ENCODE measurements at regions not wholly inside any gene's neighbourhood (a gene's known extent, or its start where the extent isn't known, plus 50 kb on each side); places are given as distances from the start of the nearest gene placed in this dataset.

DNA sequence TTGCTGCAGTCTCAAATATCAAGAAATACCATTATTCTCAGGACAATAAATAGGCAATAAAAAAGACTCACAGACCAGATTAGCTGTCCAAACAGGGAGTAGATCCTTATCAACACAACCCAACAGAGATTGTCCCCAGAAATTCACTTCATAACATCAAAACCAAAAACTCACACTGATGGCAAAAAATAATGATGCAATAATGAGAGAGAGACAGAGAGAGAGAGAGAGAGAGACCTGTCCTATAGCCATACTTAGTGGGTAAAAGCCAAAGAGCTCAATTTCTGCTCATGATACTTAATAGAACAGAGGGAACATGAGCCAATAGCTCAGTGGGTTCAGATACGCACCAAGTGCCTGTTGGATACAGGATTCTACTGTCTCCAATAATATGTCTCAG, 244.5 kb downstream of the FAM72C start:
- CTCF ChIA-PET: no interaction called here
- POLR2A ChIA-PET: no interaction called here
- no peak for DNase-seq (ENCODE audit: extremely low spot score)

DNA sequence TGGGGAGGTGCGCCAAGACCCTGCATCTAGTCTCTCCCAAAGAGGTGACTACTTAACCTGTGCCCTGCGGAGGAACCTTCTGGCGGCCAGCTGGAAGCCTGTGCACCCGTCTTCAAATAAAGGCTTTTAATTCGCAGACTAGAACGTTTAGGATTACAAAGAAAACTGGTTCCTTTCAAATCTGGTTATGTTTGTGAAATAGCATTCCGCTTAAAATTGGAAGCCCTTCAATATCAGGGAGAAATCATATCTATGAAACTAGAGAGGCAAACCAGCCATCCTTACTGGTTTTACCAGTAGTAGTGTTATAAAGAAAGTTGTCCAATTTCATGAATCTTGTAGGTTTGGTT, 250.8 kb downstream of the FAM72C start:
- ChIA-PET POLR2A (no interaction called here), CTCF (no interaction called here)
- TF ChIP-seq ELF4 (IDR thresholded peaks at IDR 0.05): no peak
- TF ChIP-seq L3MBTL2 (conservative IDR thresholded peaks at IDR 0.05): no peak; the same call in 1 of the 2 replicates
- TF ChIP-seq HDGF (IDR thresholded peaks at IDR 0.05; ENCODE audit: borderline replicate concordance): no peak
- TF ChIP-seq TARDBP (IDR thresholded peaks at IDR 0.05): no peak
- no peak for TF ChIP-seq CTBP1 (IDR thresholded peaks at IDR 0.05; ENCODE audit: borderline replicate concordance)
- TF ChIP-seq ARNT (IDR thresholded peaks at IDR 0.05): no peak
- TF ChIP-seq, protein P1, sequence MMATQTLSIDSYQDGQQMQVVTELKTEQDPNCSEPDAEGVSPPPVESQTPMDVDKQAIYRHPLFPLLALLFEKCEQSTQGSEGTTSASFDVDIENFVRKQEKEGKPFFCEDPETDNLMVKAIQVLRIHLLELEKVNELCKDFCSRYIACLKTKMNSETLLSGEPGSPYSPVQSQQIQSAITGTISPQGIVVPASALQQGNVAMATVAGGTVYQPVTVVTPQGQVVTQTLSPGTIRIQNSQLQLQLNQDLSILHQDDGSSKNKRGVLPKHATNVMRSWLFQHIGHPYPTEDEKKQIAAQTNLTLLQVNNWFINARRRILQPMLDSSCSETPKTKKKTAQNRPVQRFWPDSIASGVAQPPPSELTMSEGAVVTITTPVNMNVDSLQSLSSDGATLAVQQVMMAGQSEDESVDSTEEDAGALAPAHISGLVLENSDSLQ (IDR thresholded peaks at IDR 0.05): no peak
- TF ChIP-seq FOXM1 (IDR thresholded peaks at IDR 0.05; ENCODE audit: borderline replicate concordance): no peak
- no peak for TF ChIP-seq BHLHE40 (IDR thresholded peaks at IDR 0.05; ENCODE audit: borderline replicate concordance)
- TF ChIP-seq FOXK2 (IDR thresholded peaks at IDR 0.05): no peak
- no peak for TF ChIP-seq LEF1 (IDR thresholded peaks at IDR 0.05; ENCODE audit: borderline replicate concordance)
- TF ChIP-seq SUZ12 (IDR thresholded peaks at IDR 0.05): no peak
- TF ChIP-seq NFRKB (IDR thresholded peaks at IDR 0.05): no peak
- TF ChIP-seq ZNF384 (IDR thresholded peaks at IDR 0.05): no peak
- no peak for DNase-seq (ENCODE audit: extremely low spot score)

More for the DNA sequence above, 244.5 kb downstream of the FAM72C start:
- TF ChIP-seq LEF1 (IDR thresholded peaks at IDR 0.05; ENCODE audit: borderline replicate concordance) (no peak), L3MBTL2 (conservative IDR thresholded peaks at IDR 0.05) (no peak), TARDBP (IDR thresholded peaks at IDR 0.05) (no peak), SP1 (IDR thresholded peaks at IDR 0.05) (no peak), FOXM1 (IDR thresholded peaks at IDR 0.05; ENCODE audit: borderline replicate concordance) (no peak), HDGF (IDR thresholded peaks at IDR 0.05; ENCODE audit: borderline replicate concordance) (no peak), SUZ12 (IDR thresholded peaks at IDR 0.05) (no peak), ZNF384 (IDR thresholded peaks at IDR 0.05) (no peak), ARNT (IDR thresholded peaks at IDR 0.05) (no peak), FOXA1 (IDR thresholded peaks at IDR 0.05) (no peak), CTBP1 (IDR thresholded peaks at IDR 0.05; ENCODE audit: borderline replicate concordance) (no peak), FOXK2 (IDR thresholded peaks at IDR 0.05) (no peak), BHLHE40 (IDR thresholded peaks at IDR 0.05; ENCODE audit: borderline replicate concordance) (no peak), NFRKB (IDR thresholded peaks at IDR 0.05) (no peak), ELF4 (IDR thresholded peaks at IDR 0.05) (no peak)
- TF ChIP-seq, protein P1 (IDR thresholded peaks at IDR 0.05): no peak

DNA sequence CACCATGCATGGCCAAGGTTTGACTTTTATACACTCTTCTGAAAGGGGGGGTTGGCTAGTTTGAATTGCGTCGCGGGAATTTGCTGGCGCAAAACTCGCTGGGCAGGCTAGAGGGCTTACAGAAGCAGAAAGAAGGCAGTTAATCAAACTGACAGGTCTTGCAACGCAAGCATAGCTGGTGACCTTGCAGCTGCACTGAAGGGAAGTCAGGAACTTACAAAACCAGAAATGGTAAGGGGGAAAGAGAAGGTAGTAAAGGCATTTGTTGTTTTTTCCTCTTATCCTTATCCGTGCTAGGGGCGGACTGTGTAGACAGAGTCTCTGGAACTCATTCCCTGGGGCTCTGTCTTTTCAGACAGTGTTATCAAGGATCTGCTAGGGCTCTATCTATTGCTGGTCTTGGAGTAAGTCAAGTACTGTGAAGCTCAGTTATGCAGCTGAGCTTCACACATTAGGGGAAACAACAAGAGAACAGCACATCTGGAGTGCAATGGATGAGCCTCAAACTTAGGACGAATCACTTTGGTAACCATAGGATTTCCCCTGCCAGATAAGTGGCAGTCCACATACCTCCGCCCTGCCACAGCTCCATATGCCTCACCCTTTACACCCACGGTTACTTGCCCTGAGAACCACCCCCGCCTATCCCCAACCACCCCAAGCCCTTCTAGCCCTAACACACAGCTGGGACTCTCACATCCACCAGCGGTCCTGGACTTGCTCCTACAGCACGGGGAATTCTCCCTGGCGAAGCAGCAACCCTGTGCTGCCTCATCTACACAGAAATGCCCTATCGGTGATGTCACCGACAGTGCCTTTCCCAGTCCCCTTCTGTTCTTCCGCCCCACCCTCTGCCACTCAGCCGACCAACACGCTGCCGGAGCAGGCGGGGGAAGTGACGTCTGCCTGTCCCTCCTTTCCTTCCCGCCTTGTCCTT, 251.4 kb downstream of the FAM72C start:
- ChIA-PET CTCF (interaction anchor here (1.4 kb wide), 1 partner anchor 10 kb away, joined by 3 read pairs; no protein-coding TSS in a partner anchor), POLR2A (no interaction called here)
- TF ChIP-seq NFRKB (IDR thresholded peaks at IDR 0.05) (no peak), SP1 (IDR thresholded peaks at IDR 0.05) (no peak), FOXM1 (IDR thresholded peaks at IDR 0.05; ENCODE audit: borderline replicate concordance) (no peak), FOXA1 (IDR thresholded peaks at IDR 0.05) (no peak), SUZ12 (IDR thresholded peaks at IDR 0.05) (no peak), ARNT (IDR thresholded peaks at IDR 0.05) (no peak), CTBP1 (IDR thresholded peaks at IDR 0.05; ENCODE audit: borderline replicate concordance) (no peak), BHLHE40 (IDR thresholded peaks at IDR 0.05; ENCODE audit: borderline replicate concordance) (no peak), L3MBTL2 (conservative IDR thresholded peaks at IDR 0.05) (peak; percentile 80)
- TF ChIP-seq, protein P1 (IDR thresholded peaks at IDR 0.05): peak; percentile 89
- no peak for DNase-seq (ENCODE audit: extremely low spot score)

DNA sequence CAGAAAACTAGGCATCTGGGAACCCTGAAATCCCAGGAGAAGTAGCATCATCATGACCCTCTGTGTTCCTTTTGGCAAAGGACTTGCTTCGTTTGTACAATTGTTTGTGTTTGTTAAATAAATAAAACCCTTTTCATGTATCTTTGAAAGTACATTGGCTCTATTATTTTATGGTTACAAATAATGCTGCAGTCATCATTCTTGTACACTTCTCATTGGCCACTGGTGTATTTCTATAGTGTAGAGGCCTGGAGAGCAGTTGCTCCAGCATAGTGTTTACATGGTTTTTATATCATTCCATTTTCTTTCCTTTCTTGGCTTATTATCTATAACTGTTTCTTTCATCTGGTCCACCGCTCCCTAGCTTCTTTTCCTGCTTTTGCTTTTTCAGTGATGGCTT, 253.3 kb downstream of the FAM72C start:
- no peak for DNase-seq (ENCODE audit: extremely low spot score)
- ChIA-PET CTCF (no interaction called here), POLR2A (no interaction called here)
- TF ChIP-seq HDGF (IDR thresholded peaks at IDR 0.05; ENCODE audit: borderline replicate concordance) (no peak), FOXK2 (IDR thresholded peaks at IDR 0.05) (no peak), BHLHE40 (IDR thresholded peaks at IDR 0.05; ENCODE audit: borderline replicate concordance) (no peak), L3MBTL2 (conservative IDR thresholded peaks at IDR 0.05) (no peak), SUZ12 (IDR thresholded peaks at IDR 0.05) (no peak), FOXM1 (IDR thresholded peaks at IDR 0.05; ENCODE audit: borderline replicate concordance) (no peak), CTBP1 (IDR thresholded peaks at IDR 0.05; ENCODE audit: borderline replicate concordance) (no peak)
- TF ChIP-seq, protein P1 (IDR thresholded peaks at IDR 0.05): no peak

DNA sequence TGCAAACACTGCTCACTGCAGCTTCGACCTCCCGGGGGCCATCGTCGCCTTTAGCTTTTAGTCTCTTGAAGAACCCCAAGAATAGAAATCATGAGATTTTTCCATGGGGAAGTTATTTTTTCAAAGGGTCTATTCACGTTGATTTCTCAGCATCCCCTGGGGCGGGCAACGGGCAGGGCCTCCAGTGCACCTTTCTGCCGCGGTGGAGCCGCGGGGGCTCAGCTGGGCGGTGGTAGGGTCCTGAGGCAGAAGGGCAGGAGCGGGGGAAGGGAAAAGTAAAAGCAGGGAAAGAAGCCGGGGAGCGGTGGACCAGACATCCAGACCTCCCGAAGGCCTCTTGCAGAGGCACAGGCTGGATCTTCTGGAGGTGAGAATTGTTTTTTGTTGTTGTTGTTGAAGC, 253.8 kb downstream of the FAM72C start:
- POLR2A ChIA-PET: no interaction called here
- CTCF ChIA-PET: no interaction called here

More for the DNA sequence above, 253.8 kb downstream of the FAM72C start:
- TF ChIP-seq FOXK2 (IDR thresholded peaks at IDR 0.05) (no peak), FOXM1 (IDR thresholded peaks at IDR 0.05; ENCODE audit: borderline replicate concordance) (no peak), ARNT (IDR thresholded peaks at IDR 0.05) (no peak)
- DNase-seq (ENCODE audit: extremely low spot score): no peak
